HEK293 (cell line): ENCODE measurements at regions not wholly inside any gene's neighbourhood (a gene's known extent, or its start where the extent isn't known, plus 50 kb on each side); places are given as distances from the start of the nearest gene placed in this dataset.

ENCODE experiments used
- CTCF ChIA-PET: fragments of 350-600 bp; formaldehyde crosslinking; extraction: SDS; loops from one replicate; lab custom pipeline; 2021; ENCODE audit warnings: antibody characterized with exemption; lab: Yijun Ruan, JAX
- POLR2A ChIA-PET: fragments of 300-600 bp; formaldehyde crosslinking; extraction: SDS; loops from one replicate; lab custom pipeline; 2020; ENCODE audit warnings: antibody characterized with exemption, inconsistent platforms; lab: Yijun Ruan, JAX
- H3K27ac ChIP-seq: fragments of 200-500 bp; sonication (Bioruptor generic); 2 replicates; pipeline ENCODE4 v1.5.1; 2014; ENCODE audit warnings: low read depth, low read length, control low read depth, inconsistent platforms; ENCODE audit errors: extremely low read depth
- H3K36me3 ChIP-seq, 2 experiments: fragments of 200-500 bp in 1 of 2; sonication (Bioruptor generic) in 1 of 2; 1 replicate in 1 of 2; 2 replicates in 1 of 2; pipeline ENCODE4 v1.5.1; 2014 to 2017; ENCODE audit warnings: inconsistent platforms in 2 of 2, low read length in 2 of 2; ENCODE audit not compliant: control insufficient read depth in 2 of 2, insufficient read depth in 1 of 2
- H3K4me1 ChIP-seq: fragments of 200-500 bp; sonication (Bioruptor generic); 2 replicates; pipeline ENCODE4 v1.5.1; 2014; ENCODE audit warnings: mild to moderate bottlenecking, low read length, inconsistent platforms; ENCODE audit not compliant: control insufficient read depth, insufficient read depth
- H3K4me3 ChIP-seq: 2 replicates; pipeline ENCODE4 v1.5.1; 2011; ENCODE audit warnings: low read depth, mild to moderate bottlenecking, control low read depth, low read length, moderate library complexity
- H3K9me3 ChIP-seq: fragments of 200-500 bp; sonication (Bioruptor generic); 2 replicates; pipeline ENCODE4 v1.5.1; 2014; ENCODE audit warnings: low read depth, low read length, inconsistent platforms; ENCODE audit not compliant: control insufficient read depth, insufficient read depth
- KLF17 ChIP-seq: fragments of 450-650 bp; formaldehyde crosslinking; IDR thresholded peaks from 2 replicates; pipeline ENCODE4 v1.5.1; 2016; ENCODE audit warnings: missing biosample characterization, missing genetic modification characterization
- PBX3 ChIP-seq: sonication (generic); formaldehyde crosslinking; IDR thresholded peaks from 2 replicates; pipeline ENCODE4 v1.8.1; 2022; ENCODE audit warnings: mild to moderate bottlenecking, moderate library complexity, missing genetic modification reagents
- REST ChIP-seq: fragments of 450-650 bp; formaldehyde crosslinking; IDR thresholded peaks from 2 replicates; pipeline ENCODE4 v1.5.1; 2016; ENCODE audit warnings: missing biosample characterization, missing genetic modification characterization
- TRIM28 ChIP-seq: IDR thresholded peaks from 2 replicates; pipeline ENCODE4 v1.6.1; 2011; ENCODE audit warnings: low read length, control low read depth, borderline replicate concordance
- TSHZ1 ChIP-seq: fragments of 450-650 bp; formaldehyde crosslinking; IDR thresholded peaks from 2 replicates; pipeline ENCODE4 v1.5.1; 2016; ENCODE audit warnings: missing biosample characterization, missing genetic modification characterization, borderline replicate concordance
- WT1 ChIP-seq: fragments of 450-650 bp; formaldehyde crosslinking; IDR thresholded peaks from 2 replicates; pipeline ENCODE4 v1.5.1; 2016; ENCODE audit warnings: missing biosample characterization, missing genetic modification characterization
- ZFP41 ChIP-seq: fragments of 450-650 bp; formaldehyde crosslinking; IDR thresholded peaks from 2 replicates; pipeline ENCODE4 v1.5.1; 2016; ENCODE audit warnings: missing biosample characterization, missing genetic modification characterization, borderline replicate concordance
- ZFP69B ChIP-seq: fragments of 450-650 bp; formaldehyde crosslinking; IDR thresholded peaks from 2 replicates; pipeline ENCODE4 v1.5.1; 2016; ENCODE audit warnings: missing biosample characterization, missing genetic modification characterization
- ZNF133 ChIP-seq: fragments of 450-650 bp; formaldehyde crosslinking; IDR thresholded peaks from 2 replicates; pipeline ENCODE4 v1.5.1; 2016; ENCODE audit warnings: missing biosample characterization, missing genetic modification characterization
- ZNF155 ChIP-seq: fragments of 450-650 bp; formaldehyde crosslinking; IDR thresholded peaks from 2 replicates; pipeline ENCODE4 v1.5.1; 2016; ENCODE audit warnings: missing biosample characterization, missing genetic modification characterization
- ZNF302 ChIP-seq: fragments of 450-650 bp; formaldehyde crosslinking; IDR thresholded peaks from 2 replicates; pipeline ENCODE4 v1.5.1; 2016; ENCODE audit warnings: missing biosample characterization, missing genetic modification characterization, low read depth
- ZNF426 ChIP-seq: fragments of 450-650 bp; formaldehyde crosslinking; IDR thresholded peaks from 2 replicates; pipeline ENCODE4 v1.5.1; 2017; ENCODE audit warnings: missing biosample characterization, missing genetic modification characterization, mild to moderate bottlenecking, inconsistent platforms, moderate library complexity
- ZNF488 ChIP-seq: fragments of 450-650 bp; formaldehyde crosslinking; IDR thresholded peaks from 2 replicates; pipeline ENCODE4 v1.5.1; 2016; ENCODE audit warnings: missing biosample characterization, missing genetic modification characterization
- ZNF610 ChIP-seq: fragments of 450-650 bp; formaldehyde crosslinking; IDR thresholded peaks from 2 replicates; pipeline ENCODE4 v1.5.1; 2016; ENCODE audit warnings: missing biosample characterization, missing genetic modification characterization, borderline replicate concordance
- ZNF664 ChIP-seq: fragments of 450-650 bp; formaldehyde crosslinking; IDR thresholded peaks from 2 replicates; pipeline ENCODE4 v1.5.1; 2016; ENCODE audit warnings: missing biosample characterization, missing genetic modification characterization
- ZNF785 ChIP-seq: fragments of 450-650 bp; formaldehyde crosslinking; IDR thresholded peaks from 2 replicates; pipeline ENCODE4 v1.5.1; 2016; ENCODE audit warnings: missing biosample characterization, missing genetic modification characterization
- ZNF792 ChIP-seq: fragments of 450-650 bp; formaldehyde crosslinking; IDR thresholded peaks from 2 replicates; pipeline ENCODE4 v1.5.1; 2016; ENCODE audit warnings: missing biosample characterization, missing genetic modification characterization
- ZNF830 ChIP-seq: fragments of 450-650 bp; IDR thresholded peaks from 2 replicates; pipeline ENCODE4 v1.5.0; 2018; ENCODE audit warnings: missing biosample characterization, missing genetic modification characterization, low read depth, mild to moderate bottlenecking, moderate library complexity

- H3K36me3 ChIP-seq = no peaks in the 10 kb centered on the region
- POLR2A ChIA-PET = no interaction called here
- TF ChIP-seq ZFP41 (tag by site-specific recombination) = no peak
- TF ChIP-seq ZNF488 (tag by site-specific recombination) = no peak
- TF ChIP-seq TSHZ1 (tag by site-specific recombination) = no peak
- TF ChIP-seq WT1 (tag by site-specific recombination) = no peak
- TF ChIP-seq ZNF426 (tag by site-specific recombination) = no peak
- TF ChIP-seq, all 188 proteins: peak for 0
- Histone ChIP-seq H3K4me1 (no peaks in the 10 kb centered on the region), H3K27ac (no peak overlapping the region), H3K9me3 (no peaks in the 10 kb centered on the region), H3K4me3 (no peak overlapping the region)
- CTCF ChIA-PET = interaction anchor here (0.6 to 2.9 kb wide), 7 partner anchors 9 to 556 kb away, joined by 3 to 11 read pairs (median 4); no protein-coding TSS in a partner anchor
Observed at GRCh38 chr6:168885751-168886742, 367.6 kb downstream of the THBS2 start.

GRCh38 chr6:168885196-168885595, 368.4 kb downstream of the THBS2 start:
- Histone ChIP-seq H3K27ac (no peak overlapping the region), H3K9me3 (no peaks in the 10 kb centered on the region), H3K4me3 (no peak overlapping the region), H3K36me3 (no peaks in the 10 kb centered on the region), H3K4me1 (no peaks in the 10 kb centered on the region)
- CTCF ChIA-PET = interaction anchor here (0.6 to 1.3 kb wide), 9 partner anchors 72 to 1868 kb away, joined by 3 to 8 read pairs (median 4); no protein-coding TSS in a partner anchor
- POLR2A ChIA-PET = no interaction called here
- no peak for TF ChIP-seq ZNF664 (tag by site-specific recombination)
- no peak for TF ChIP-seq ZNF133 (tag by site-specific recombination)
- TF ChIP-seq ZNF155 = no peak
- TF ChIP-seq ZNF792 (tag by site-specific recombination) = no peak

GRCh38 chr6:168884646-168885086, 369.0 kb downstream of the THBS2 start:
- no peaks in the 10 kb centered on the region for H3K4me1 ChIP-seq
- POLR2A ChIA-PET = no interaction called here
- CTCF ChIA-PET = interaction anchor here (0.6 to 1.3 kb wide), 6 partner anchors 328 to 1867 kb away, joined by 3 to 8 read pairs (median 4); no protein-coding TSS in a partner anchor
- no peak overlapping the region for H3K4me3 ChIP-seq
- H3K9me3 ChIP-seq = no peaks in the 10 kb centered on the region
- H3K27ac ChIP-seq = no peak overlapping the region
- H3K36me3 ChIP-seq = no peaks in the 10 kb centered on the region
- 0 out of 2 replicates have a peak, but pooled peaks have one; percentile 34 for TF ChIP-seq PBX3 (CRISPR knock-in tag)
- peak; percentile 93 for TF ChIP-seq ZNF610
- no peak for TF ChIP-seq ZFP69B (tag by site-specific recombination)
- no peak for TF ChIP-seq ZNF830 (tag by site-specific recombination)
- no peak for TF ChIP-seq REST (tag by site-specific recombination)
- TF ChIP-seq TRIM28 = no peak
- no peak for TF ChIP-seq ZNF785 (tag by site-specific recombination)
- TF ChIP-seq KLF17 (tag by site-specific recombination) = no peak
- no peak for TF ChIP-seq ZNF302
